Endothelial cell (in vitro differentiated cells): ENCODE measurements at regions not wholly inside any gene's neighbourhood (a gene's known extent, or its start where the extent isn't known, plus 50 kb on each side); places are given as distances from the start of the nearest gene placed in this dataset.

Experiments used
- DNase-seq: peaks from one replicate; pipeline ENCODE4 v3.0.0; 2021; ENCODE audit warnings: low spot score
- H3K27ac Mint-ChIP-seq: one replicate; pipeline ENCODE4 v1.8.0; 2021; ENCODE audit warnings: mixed read lengths, inconsistent platforms; ENCODE audit not compliant: unreplicated experiment
- H3K27me3 Mint-ChIP-seq: one replicate; pipeline ENCODE4 v1.8.0; 2021; ENCODE audit warnings: mild to moderate bottlenecking, moderate library complexity, mixed read lengths, inconsistent platforms; ENCODE audit not compliant: unreplicated experiment
- H3K36me3 Mint-ChIP-seq: one replicate; pipeline ENCODE4 v1.8.0; 2021; ENCODE audit warnings: mild to moderate bottlenecking, low read depth, mixed read lengths, inconsistent platforms; ENCODE audit not compliant: unreplicated experiment
- H3K4me1 Mint-ChIP-seq: one replicate; pipeline ENCODE4 v1.8.0; 2021; ENCODE audit warnings: mild to moderate bottlenecking, mixed read lengths, inconsistent platforms; ENCODE audit not compliant: unreplicated experiment
- H3K4me3 Mint-ChIP-seq: one replicate; pipeline ENCODE4 v1.8.0; 2021; ENCODE audit warnings: mild to moderate bottlenecking, mixed read lengths, inconsistent platforms; ENCODE audit not compliant: unreplicated experiment
- H3K9me3 Mint-ChIP-seq: one replicate; pipeline ENCODE4 v1.8.0; 2021; ENCODE audit warnings: mixed read lengths, inconsistent platforms; ENCODE audit not compliant: unreplicated experiment
- CTCF ChIP-seq: fragments of 200-600 bp; sonication (generic); IDR thresholded peaks from one replicate; pipeline ENCODE4 v1.5.0; 2021; ENCODE audit warnings: antibody characterized with exemption; ENCODE audit not compliant: unreplicated experiment

- Mint-ChIP-seq H3K4me3 (no peak overlapping the region), H3K36me3 (peaks cover 5% of the 10 kb centered on the region), H3K4me1 (peaks cover 19% of the 10 kb centered on the region), H3K27me3 (peaks cover 9% of the 10 kb centered on the region), H3K9me3 (no peaks in the 10 kb centered on the region), H3K27ac (no peak overlapping the region)
- no peak for TF ChIP-seq CTCF
- no peak for DNase-seq
These were observed 242.0 kb downstream of the HAUS1 start for GRCh38 chr18:46346213-46346612.

- H3K36me3 Mint-ChIP-seq = peaks cover 5% of the 10 kb centered on the region
- no peak overlapping the region for H3K27ac Mint-ChIP-seq
- DNase-seq = no peak
- no peak overlapping the region for H3K4me3 Mint-ChIP-seq
- H3K4me1 Mint-ChIP-seq = peaks cover 19% of the 10 kb centered on the region
- no peak for TF ChIP-seq CTCF
- H3K27me3 Mint-ChIP-seq = peaks cover 9% of the 10 kb centered on the region
- H3K9me3 Mint-ChIP-seq = no peaks in the 10 kb centered on the region
These were observed 242.9 kb downstream of the HAUS1 start for GRCh38 chr18:46346896-46347630.

- Mint-ChIP-seq H3K27me3 (peaks cover 12% of the 10 kb centered on the region), H3K4me1 (peaks cover 7% of the 10 kb centered on the region), H3K36me3 (peaks cover 5% of the 10 kb centered on the region), H3K4me3 (no peak overlapping the region), H3K27ac (no peak overlapping the region), H3K9me3 (no peaks in the 10 kb centered on the region)
- DNase-seq = no peak
- TF ChIP-seq CTCF = no peak
These were observed 246.5 kb downstream of the HAUS1 start for GRCh38 chr18:46350598-46351159.

GRCh38 chr18:46352520-46353250, 248.5 kb downstream of the HAUS1 start:
- peaks cover 2% of the 10 kb centered on the region for H3K4me1 Mint-ChIP-seq
- DNase-seq = no peak
- no peaks in the 10 kb centered on the region for H3K9me3 Mint-ChIP-seq
- H3K4me3 Mint-ChIP-seq = no peak overlapping the region
- no peak overlapping the region for H3K27ac Mint-ChIP-seq
- peaks cover 8% of the 10 kb centered on the region for H3K27me3 Mint-ChIP-seq
- peaks cover 5% of the 10 kb centered on the region for H3K36me3 Mint-ChIP-seq
- no peak for TF ChIP-seq CTCF

- Mint-ChIP-seq H3K27ac (no peak overlapping the region), H3K4me3 (no peak overlapping the region), H3K36me3 (peaks cover 5% of the 10 kb centered on the region), H3K4me1 (peaks cover 2% of the 10 kb centered on the region), H3K9me3 (no peaks in the 10 kb centered on the region), H3K27me3 (peaks cover 10% of the 10 kb centered on the region)
- no peak for TF ChIP-seq CTCF
- DNase-seq = no peak
These were observed 249.3 kb downstream of the HAUS1 start for GRCh38 chr18:46353460-46353859.
